NOMO-1 treated with dmso at 0.1 percent for 144 hours (cell line): ENCODE measurements at regions not wholly inside any gene's neighbourhood (a gene's known extent, or its start where the extent isn't known, plus 50 kb on each side); places are given as distances from the start of the nearest gene placed in this dataset.
"Not testable (repeated sequence)": the region's sequence is repeated elsewhere in the genome, so short reads cannot be mapped to it uniquely, and the experiment has no call there.

Source experiments
- DNase-seq: peaks from one replicate; lab custom pipeline; 2025; ENCODE audit not compliant: unreplicated experiment; lab: John Stamatoyannopoulos, UW

DNA sequence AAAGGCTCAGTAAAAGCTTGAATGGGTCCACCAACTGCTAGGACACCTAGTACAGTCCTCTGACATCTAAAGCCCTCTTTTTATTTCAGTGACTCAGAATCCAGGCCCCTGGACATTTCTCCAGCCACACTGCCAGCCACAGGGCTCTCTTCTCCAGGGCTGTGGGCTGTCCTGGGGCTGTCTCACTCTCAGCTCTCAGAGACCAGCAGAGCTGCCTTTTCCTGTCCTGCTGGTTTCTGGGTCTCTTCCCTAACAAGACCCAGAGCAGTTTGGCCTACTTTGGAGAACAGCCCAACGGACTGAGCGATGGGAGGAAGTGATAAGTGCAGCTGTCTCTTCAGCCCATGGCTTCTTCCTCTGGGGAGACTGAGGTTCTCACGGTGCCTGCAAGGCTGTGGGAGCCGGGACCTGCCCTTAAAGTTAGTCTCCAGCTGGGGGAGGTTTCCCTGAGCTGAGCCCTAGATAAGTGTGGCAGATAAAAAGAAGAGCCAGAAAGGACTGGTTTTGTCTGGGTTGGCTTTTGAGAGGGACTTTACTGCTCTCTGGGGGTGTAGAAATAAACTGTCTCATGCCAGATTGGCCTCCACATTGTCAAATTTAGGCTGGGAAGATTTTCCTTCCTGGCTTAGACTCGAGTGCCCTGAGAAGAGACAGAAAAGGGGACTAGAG is 979.8 kb downstream of the VRK1 start:
- DNase-seq = no peak

DNA sequence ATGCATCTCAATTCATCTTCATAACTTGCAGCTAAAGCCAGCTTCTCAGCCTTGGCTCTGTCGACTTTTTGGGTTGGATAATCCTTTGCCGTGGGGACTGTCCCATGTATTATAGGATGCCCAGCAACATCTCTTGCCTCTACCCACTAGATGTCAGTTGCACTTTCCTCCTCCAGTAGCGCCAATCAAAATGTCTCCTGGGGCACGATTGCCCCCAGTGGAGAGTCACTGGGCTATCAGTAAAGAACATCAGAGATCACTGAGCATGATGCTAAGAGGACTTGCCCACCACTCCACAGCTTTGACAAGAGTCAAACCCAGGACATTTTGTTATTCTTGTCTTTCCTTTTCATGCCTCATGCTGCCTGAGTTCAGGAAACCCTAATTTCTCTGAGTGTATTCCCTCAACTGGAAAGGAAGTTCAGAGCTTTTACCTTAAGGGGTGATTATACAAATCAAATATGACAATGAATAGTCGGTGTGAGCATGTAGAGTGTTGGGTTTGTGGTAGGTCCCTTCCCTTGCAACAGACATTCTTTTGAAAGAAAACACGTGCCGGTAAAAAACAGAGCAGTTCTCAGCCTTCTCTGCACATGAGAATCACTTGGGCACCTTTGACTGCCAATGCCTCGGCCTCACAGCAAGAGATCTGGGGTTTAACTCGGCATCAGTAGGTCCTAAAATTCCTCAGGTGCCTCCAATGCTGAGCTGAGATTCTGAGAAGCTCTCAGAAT is 980.6 kb downstream of the VRK1 start:
- DNase-seq = no peak

DNA sequence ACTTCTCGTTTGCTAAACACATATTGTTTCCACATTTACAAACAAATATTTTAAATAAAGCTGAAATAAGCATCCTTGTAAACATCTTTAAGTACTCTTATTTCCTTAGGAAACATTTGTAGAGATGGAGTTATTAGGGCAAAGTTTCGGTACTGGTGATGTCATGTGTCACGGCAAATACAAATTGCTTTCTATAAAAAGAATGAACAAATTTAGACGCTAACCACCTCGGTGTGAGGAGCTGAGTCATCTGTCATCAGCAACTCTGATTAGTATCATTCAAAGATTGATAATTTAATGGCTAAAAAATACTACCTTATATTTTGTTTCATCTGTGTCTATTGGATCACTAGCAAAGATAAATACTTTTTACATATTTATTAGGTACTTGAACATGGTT is 982.0 kb downstream of the VRK1 start:
- DNase-seq = no peak

DNA sequence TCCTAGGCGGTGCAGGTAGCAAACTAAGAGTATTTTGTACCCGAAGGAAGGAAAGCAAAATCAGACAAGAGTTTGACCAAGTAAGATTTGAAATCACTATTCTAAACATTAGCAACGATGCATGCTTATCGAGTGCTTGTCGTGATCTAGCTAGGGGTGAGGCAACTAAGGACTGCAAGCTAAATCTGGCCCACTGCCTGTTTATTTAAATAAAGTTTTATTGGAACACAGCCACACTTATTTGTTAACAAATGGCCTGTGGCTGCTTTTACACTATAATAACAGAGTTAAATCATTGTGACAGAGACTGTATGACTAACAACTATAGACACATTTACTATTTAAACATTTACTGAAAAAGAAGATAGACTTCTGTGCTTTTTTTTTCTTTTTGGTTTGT is 983.6 kb downstream of the VRK1 start:
- no peak for DNase-seq

DNA sequence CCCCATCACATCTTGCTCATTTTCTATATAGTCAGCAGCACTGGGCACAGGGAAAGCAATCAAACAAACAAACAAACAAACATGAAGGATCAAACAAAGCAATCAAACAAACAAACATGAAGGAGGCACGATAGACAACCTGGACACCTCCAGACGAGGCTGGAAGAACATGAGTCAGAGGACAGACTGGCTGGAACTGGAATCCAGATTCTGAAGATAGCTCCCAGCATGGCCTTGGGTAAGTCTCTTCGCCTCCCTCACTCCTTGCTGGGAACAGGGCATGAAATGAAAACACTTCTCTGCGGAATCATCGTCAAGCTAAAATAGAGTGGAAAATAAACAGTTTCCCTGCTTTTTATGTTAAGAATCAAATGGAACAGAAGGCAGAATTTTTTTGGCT is 984.8 kb downstream of the VRK1 start:
- no peak for DNase-seq

DNA sequence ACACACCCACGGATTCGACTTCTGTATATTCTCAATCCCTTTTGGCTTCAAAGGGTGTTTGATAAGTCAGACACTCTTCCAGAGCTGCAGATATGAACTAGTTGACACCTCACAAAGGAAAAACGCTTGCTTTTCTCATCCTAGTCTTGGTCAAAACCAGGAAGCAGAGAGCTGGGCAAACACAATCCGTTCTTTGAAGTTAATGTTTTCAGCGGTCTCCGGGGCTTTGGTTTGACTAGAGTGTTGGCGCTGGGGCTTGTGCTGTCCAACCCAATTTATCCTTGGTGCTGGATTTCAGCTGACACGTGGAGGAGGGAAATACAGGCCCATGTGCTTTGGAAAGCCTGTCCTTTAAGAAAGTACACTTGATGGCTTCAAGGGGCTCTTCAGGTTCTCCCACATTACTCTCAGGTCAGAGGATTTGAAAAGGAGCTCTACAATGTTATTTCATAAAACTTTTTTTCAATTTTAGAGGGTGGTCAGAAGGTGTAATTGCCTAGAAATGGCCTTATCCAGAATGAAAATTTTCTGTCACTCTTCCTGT is 985.8 kb downstream of the VRK1 start:
- no peak for DNase-seq

DNA sequence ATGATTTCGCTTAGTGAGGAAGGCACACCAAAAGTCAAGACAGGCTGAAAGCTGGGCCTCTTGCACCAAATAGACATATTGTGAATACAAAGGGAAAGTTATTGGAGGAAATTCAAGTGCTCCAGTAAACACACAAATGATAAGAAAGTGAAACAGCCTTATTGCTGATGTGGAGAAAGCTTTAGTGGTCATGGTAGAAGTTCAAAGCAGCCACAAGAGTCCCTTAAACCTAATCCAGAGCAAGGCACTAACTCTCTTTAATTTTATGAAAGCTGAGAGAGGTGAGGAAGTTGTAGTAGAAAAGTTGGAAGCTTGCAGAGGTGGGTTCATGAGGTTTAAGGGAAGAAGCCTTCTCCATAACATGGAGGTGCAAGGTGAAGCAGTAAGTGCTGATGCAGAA is 988.3 kb downstream of the VRK1 start:
- no peak for DNase-seq

DNA sequence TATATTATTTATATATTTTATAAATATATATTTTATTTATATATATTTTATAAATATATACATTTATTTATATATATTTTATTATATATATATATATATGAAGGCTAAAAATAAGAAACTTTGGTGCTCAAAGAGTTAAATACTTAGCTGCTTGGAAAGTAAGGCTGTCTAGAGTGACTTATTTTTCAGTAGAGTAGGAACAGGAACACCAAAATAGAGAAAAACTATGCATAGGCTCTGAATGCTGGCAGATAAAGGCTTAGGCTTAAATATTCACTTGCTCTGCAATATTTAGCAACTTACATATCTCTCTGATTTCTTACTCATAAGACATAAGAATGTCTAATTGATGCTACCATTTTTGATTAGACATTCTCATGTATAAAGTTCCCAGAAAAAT is 991.2 kb downstream of the VRK1 start:
- no peak for DNase-seq

DNA sequence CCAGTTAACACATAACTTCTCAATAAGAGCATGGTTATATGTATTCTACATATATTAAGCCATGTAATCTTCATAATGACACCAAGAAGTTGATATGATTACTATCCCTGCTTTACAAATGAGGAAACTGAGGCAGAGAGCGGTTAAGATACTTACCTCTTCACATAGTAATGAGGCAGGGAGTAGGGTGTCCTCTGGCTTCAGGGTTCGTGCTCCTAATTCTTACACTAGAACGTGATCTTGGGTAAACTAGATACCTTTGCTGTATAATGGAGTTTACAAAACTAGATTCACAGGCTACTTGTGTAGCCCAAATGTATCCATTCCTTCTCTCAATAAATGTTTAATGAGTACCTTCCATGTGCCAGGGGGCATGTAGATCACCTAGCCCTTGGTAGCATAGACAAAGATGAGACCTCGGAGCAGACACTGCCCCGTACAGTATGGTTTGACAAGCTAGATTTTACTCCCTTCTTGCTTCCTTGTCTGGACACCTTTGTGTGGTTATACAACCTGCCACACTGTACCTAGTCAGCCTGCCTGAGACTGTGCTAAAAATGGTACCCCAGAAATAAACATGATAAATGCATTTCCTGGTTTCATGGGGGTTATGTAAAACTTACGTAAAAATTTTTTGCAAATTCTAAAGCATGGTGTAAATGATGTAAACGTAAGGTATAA is 991.8 kb downstream of the VRK1 start:
- DNase-seq = no peak

DNA sequence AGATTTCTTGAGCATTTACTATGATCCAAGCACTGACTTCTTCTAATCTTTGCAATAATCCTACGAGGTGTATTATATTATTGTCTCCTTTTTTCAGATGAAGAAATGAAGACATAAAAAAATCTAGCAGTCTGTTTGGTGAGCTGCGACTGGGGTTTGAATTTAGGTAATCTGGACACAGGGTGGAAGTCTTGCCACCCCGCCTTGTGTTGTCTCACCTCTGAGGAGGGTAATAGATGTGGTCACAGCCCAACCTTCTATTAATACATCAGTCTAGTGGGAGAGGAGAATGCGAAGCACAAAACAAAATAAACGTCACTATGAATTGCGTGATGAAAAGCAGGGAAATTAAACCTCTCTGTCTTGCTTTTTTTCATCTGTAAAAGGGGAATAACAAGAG is 993.9 kb downstream of the VRK1 start:
- DNase-seq = no peak

DNA sequence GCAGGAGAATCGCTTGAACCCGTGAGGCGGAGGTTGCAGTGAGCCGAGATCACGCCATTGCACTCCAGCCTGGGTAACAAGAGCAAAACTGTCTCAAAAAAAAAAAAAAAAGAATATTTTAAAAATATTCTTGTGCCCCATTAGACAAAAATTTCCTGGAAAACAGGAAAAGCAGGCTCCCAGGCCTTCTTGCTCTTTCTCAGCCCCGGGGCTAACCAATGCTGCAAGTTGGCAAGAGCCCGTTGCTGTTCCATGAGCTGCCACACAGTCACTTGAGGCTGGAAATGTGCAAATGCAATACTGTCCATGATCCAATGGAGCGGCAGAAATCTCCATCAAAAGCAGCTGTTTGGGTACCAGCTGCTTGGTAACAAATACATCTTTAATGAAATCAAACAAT is 994.7 kb downstream of the VRK1 start:
- no peak for DNase-seq

DNA sequence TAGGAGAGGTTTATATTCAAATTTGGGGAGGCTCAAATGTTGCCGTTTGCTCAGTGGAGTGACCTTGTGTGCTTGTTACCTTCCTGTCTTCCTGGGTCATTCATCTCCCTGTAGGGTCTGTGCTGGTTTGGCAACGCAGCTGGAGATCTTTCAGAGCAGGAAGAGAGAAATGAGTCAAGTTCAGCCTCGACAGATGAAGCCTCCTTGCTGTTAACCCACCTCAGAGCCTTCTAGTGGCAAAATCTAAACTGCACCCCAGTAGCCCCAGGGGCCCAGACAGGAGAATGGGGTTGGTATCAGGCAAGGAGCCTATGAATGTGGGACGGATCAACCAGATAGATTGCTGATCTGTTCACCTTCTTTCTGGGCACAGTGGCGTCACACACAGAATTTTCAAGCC is 999.3 kb downstream of the VRK1 start:
- DNase-seq = no peak

DNA sequence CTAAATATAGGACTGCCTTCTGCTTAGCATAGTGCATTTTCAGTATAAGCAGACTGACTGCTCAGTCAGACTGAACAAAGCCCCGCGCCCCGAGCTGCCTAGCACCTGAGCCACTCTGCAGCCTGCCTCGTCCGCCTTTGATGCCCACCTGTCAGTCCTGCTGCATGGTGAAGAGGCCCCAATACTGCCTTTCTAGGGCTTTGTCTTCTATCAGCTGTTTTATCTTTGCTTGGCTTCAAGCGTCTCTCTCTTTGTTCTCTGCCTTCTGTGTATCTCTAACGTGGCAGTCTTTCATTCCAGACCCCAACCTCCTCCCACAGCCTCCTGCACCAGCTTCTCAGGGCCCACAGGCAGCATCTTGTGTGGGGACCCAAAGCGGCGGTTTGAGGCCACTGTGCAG is 1001.0 kb downstream of the VRK1 start:
- no peak for DNase-seq

DNA sequence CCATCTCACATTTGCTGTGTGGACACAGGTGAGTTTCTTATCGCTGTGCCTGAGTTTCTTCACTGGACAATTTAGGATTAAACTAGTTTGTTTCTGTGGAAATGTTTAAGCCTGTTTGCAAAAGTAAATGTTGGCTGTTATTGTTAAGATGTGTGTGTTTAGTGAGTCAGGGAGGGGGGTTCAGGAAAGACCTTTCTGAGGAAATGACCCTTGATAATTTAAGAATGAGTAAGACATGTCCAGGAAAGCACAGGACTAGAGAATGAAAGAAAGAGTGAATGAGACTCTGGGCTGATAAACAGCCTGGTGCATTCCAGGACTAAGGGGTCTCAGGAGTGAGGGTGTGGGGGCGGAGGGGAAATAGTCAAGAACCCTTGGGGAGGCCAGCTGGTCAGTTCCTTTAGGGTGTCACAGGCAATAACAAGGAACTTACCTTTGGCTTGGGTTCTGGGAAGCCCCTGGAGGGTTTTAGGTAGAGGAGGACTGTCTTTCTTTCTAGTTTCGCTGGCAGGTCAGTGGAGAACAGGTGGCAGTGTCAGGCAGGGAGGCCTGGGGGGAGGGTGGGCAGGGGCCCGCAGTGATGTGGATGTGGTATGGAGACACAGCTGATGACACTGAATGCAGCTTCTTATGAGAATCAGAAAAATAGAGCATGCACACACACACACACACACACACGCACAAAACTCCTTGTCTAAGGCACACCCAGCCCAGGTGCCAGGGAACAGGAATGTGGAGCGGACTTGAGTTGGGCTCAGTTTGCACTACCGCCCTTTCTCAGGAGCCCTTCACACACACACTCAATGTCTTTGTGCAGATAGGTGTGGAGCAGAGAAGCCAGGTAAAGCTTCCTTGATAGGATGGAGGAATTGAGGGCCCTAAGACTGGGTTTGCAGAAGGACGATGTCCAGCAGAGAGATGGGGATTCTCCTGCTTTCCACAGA is 1005.5 kb downstream of the VRK1 start:
- no peak for DNase-seq

DNA sequence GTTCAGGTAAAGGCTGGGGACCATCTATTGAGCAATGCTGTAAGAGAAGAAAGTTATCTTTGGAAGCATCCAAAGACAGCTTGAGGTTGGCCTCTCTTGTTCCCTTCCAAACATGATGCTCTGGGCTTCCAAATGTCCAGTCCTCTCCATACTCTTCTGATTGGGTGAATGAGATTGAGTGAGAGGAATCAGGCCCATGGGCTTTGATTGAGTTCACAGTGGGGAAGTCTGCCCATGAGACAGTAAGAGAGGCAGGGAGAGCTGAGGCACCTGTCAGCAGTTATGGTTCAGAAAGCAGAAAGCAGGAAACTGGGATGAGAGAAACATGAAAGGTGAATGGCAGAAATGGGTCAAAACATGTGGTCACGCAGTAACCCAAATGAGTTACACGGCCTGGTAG is 1006.9 kb downstream of the VRK1 start:
- DNase-seq = no peak

DNA sequence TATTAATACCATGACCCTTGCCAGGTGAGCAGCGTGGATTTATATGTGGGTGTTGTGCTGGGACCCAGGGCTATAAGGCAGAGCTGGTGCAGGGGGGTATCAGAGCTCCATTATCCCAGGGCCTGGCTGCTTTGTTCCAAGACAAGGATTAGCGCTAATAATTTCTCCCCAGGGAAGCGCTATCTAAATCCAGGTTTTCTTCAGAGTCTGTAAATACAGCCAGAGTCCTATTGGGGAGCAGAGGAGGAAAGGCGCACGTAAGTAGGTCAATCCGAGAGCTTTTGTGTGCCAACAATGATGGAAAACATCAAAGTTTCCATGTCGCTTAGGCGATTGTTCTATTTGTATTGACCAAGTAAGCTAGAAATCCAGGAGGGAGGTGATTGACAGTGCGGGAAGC is 1009.7 kb downstream of the VRK1 start:
- DNase-seq = no peak

DNA sequence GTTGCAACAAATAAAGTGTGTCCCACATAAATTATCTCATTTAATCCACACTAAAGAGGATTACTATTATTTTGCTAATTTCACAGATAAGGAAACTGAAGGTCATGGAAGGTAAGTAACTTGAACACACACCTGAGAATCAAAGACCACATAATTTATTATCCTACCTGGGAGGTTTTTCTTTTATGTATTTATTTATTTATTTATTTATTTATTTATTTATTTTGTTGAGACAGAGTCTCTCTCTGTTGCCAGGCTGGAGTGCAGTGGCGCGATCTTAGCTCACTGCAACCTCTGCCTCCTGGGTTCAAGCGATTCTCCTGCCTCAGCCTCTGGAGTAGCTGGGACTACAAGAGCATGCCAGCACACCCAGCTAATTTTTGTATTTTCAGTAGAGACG is 1011.4 kb downstream of the VRK1 start:
- not testable (repeated sequence) for DNase-seq

DNA sequence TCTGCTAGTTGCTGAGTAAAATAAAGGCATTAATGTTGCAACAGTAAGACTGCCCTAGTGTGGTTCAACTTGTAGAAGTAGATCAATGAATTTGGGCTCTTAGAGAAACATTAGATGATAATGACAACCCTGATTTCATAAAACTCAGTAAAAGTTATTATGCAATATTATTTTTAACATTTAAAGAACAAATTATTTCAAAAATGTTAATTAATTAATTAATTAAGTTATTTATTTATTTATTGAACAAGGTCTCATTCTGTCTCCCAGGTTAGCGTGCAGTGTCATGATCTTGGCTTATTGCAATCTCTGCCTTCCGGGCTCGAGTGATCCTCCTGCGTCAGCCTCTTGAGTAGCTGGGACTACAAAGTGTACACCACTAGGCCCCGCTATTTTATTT is 1016.4 kb downstream of the VRK1 start:
- no peak for DNase-seq

DNA sequence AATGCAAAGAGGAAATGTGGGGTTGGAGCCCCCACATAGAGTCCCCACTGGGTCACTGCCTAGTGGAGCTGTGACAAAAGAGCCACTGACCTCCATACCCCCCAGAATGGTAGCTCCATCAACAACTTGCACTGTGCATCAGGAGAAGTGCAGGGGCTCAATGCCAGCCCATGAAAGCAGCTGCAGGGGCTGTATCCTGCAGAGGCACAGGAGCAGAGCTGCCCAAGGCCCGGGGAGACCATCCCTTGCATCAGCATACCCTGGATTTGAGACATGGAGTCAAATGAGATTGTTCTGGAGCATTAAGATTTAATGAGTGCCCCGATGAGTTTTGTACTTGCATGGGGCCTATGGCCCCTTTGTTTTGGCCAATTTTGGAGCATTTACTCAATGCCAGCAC is 1023.6 kb downstream of the VRK1 start:
- no peak for DNase-seq

DNA sequence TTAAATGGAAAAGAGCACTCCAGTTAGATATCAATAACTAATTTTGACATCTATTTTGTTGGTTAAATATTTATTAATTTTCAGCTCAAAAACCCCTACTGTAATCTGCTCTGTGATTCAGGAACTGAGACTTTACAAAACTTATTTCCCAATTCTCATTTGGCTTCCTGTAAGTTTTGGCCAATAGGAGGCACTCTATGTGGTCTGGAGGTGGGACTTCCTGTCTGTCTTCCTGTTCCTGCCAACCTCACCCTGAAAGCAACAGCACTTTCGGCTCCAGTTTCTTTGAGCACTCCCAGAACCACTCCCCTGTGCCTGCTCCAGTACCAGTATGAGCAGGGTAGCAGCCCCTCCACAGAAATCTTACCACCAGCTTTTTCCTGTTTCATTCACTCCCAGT is 1027.0 kb downstream of the VRK1 start:
- DNase-seq = no peak

DNA sequence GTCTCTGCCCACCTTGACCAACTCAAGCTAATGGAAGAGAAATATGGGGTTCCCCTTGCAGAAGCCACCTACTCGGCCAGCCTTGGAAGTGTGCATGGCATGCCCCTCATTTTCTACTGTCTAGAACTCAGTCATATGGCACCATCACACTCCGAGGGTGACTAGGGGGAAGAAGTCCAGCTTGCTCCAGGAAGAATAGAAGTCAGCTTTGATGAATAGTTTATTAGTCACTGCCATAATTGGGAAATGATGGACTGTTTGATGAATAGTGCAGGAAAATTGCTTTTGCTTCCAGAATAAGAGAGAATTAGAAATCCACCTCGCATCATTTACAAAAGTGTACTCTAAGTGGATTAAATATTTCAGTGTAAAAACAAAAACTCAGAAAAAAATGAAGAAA is 1030.6 kb downstream of the VRK1 start:
- DNase-seq = no peak
